Type B pancreatic cell (in vitro differentiated cells): ENCODE measurements at regions not wholly inside any gene's neighbourhood (a gene's known extent, or its start where the extent isn't known, plus 50 kb on each side); places are given as distances from the start of the nearest gene placed in this dataset.

ENCODE experiments used
- DNase-seq: peaks from one replicate; pipeline ENCODE4 v3.0.0; 2021; ENCODE audit warnings: mixed read lengths; ENCODE audit not compliant: unreplicated experiment; ENCODE audit errors: extremely low spot score
- H3K27ac Mint-ChIP-seq: 2 replicates; pipeline ENCODE4 v1.8.0; 2021; ENCODE audit warnings: mild to moderate bottlenecking, mixed read lengths
- H3K27me3 Mint-ChIP-seq: 2 replicates; pipeline ENCODE4 v1.8.0; 2021; ENCODE audit warnings: mixed read lengths
- H3K36me3 Mint-ChIP-seq: 2 replicates; pipeline ENCODE4 v1.8.0; 2021; ENCODE audit warnings: mixed read lengths
- H3K4me1 Mint-ChIP-seq: one replicate; pipeline ENCODE4 v1.8.0; 2021; ENCODE audit warnings: mixed read lengths; ENCODE audit not compliant: unreplicated experiment
- H3K4me3 Mint-ChIP-seq: 2 replicates; pipeline ENCODE4 v1.8.0; 2021; ENCODE audit warnings: mild to moderate bottlenecking, mixed read lengths
- H3K9me3 Mint-ChIP-seq: 2 replicates; pipeline ENCODE4 v1.8.0; 2021; ENCODE audit warnings: mixed read lengths
- CTCF ChIP-seq: fragments of 200-600 bp; sonication (generic); conservative IDR thresholded peaks from 2 replicates; pipeline ENCODE4 v1.5.0; 2021; ENCODE audit warnings: antibody characterized with exemption, mild to moderate bottlenecking

DNA sequence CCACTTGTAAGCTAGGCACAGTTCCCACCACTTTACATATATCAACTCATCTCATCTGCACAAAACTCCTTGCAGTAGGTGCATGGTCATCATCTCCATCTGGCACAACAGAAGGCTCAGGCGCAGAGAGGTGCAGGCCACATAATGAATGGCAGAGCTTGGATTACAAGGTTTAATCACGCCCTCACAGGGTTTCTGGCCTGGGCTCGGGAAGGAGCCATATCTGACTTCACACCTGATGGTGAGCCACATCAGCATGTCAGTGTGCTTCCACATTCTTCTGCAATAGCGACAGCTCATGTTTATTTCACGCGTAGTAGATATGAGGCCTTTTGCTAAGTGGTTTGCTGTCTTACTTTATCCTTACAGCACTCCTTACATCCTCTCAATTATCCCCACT, 650.2 kb downstream of the INHBA start:
- no peak overlapping the region for H3K27ac Mint-ChIP-seq
- no peak for DNase-seq
- TF ChIP-seq CTCF = no peak
- H3K4me3 Mint-ChIP-seq = no peak overlapping the region
- H3K36me3 Mint-ChIP-seq = no peaks in the 10 kb centered on the region
- no peaks in the 10 kb centered on the region for H3K27me3 Mint-ChIP-seq
- H3K9me3 Mint-ChIP-seq = peaks cover 3% of the 10 kb centered on the region
- H3K4me1 Mint-ChIP-seq = peaks cover 19% of the 10 kb centered on the region

DNA sequence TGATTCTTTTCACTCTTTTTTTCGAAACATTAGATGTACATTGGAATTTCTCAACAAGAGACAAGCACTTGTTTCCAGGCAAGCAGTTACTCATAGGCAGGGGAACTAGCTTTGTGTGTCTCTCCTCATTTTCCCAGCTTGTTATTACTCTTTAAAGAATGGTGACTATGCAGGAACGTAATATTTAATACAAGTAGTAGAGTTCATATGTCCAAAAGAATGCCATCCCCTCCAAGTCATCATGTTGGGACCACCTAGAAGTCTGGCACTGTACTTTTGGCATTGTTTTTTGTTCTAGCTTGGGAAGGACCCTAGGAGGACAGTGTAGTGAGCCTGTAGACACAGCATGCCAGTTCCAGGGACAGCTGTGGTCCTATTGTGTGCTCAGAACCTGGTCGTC, 650.7 kb downstream of the INHBA start:
- H3K4me3 Mint-ChIP-seq = no peak overlapping the region

DNA sequence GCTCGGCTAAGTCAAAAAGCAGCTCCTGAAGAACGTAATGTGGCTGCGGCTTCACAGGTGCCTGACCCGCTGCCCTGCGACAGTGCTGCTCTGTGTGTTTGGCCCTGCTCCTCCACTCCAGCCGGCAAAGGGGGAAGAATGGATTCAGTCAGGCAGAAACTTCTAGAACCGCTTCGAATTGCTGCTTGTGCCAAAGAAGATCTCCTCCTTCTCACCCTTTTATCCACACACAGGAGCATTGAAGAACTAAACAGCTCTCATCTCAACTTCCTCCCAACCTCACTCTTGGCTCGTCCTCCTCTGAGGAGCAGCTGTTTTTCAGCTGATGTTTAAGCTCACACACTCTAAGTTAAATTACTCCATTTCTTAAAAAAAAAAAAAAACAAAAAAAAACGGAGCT, 651.4 kb downstream of the INHBA start:
- H3K36me3 Mint-ChIP-seq = no peaks in the 10 kb centered on the region
- no peak for TF ChIP-seq CTCF
- H3K4me1 Mint-ChIP-seq = peaks cover 30% of the 10 kb centered on the region
- H3K27ac Mint-ChIP-seq = no peak overlapping the region
- no peaks in the 10 kb centered on the region for H3K9me3 Mint-ChIP-seq
- no peaks in the 10 kb centered on the region for H3K27me3 Mint-ChIP-seq
- H3K4me3 Mint-ChIP-seq = no peak overlapping the region
- no peak for DNase-seq

More for the DNA sequence above, 650.7 kb downstream of the INHBA start:
- Mint-ChIP-seq H3K4me1 (peaks cover 25% of the 10 kb centered on the region), H3K36me3 (no peaks in the 10 kb centered on the region), H3K27ac (no peak overlapping the region), H3K9me3 (no peaks in the 10 kb centered on the region), H3K27me3 (no peaks in the 10 kb centered on the region)
- no peak for DNase-seq
- TF ChIP-seq CTCF = no peak

DNA sequence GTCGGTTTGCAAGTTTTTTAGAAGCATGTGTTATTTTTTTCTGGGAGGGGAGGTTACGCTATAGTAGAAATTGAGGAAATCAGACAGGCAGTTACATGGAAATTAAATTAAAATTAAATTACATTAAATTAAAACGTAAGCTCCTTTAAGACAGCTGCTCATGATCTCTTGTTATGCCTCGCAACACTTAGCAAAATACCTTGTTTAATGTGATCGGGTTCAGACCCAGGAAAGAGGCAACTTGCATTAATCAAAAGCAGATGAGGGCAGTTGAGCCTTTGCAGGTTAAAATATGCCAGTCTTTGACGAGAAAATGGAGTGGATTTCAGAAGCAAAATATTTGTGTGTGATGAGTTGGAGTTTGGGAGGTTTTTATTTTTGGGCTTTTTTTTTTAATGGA, 651.8 kb downstream of the INHBA start:
- no peaks in the 10 kb centered on the region for H3K27me3 Mint-ChIP-seq
- peaks cover 33% of the 10 kb centered on the region for H3K4me1 Mint-ChIP-seq
- no peak for DNase-seq
- no peak overlapping the region for H3K27ac Mint-ChIP-seq
- H3K9me3 Mint-ChIP-seq = no peaks in the 10 kb centered on the region
- H3K4me3 Mint-ChIP-seq = no peak overlapping the region
- H3K36me3 Mint-ChIP-seq = no peaks in the 10 kb centered on the region
- TF ChIP-seq CTCF = no peak

DNA sequence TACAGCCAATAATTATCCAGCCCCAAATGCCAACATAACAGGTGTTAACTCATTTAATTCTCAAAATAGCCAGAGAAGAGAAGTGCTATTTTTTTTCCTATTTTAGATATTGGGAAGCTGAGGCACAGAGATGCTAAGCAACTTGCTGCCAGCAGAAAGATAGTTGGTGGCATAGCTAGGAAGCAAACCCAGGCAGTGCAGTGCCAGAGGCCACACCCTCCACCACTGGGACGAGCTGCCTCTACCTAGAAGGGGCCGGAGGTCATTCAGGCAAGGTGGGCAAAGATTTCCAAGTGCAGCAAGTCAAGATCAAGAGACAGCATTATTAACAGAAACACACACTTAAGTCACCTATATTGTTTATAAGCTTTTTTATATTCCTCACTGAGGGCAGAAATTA, 654.1 kb downstream of the INHBA start:
- no peaks in the 10 kb centered on the region for H3K36me3 Mint-ChIP-seq
- no peaks in the 10 kb centered on the region for H3K27me3 Mint-ChIP-seq
- H3K27ac Mint-ChIP-seq = no peak overlapping the region
- no peaks in the 10 kb centered on the region for H3K9me3 Mint-ChIP-seq
- H3K4me1 Mint-ChIP-seq = peaks cover 27% of the 10 kb centered on the region
- no peak overlapping the region for H3K4me3 Mint-ChIP-seq
- no peak for TF ChIP-seq CTCF
- DNase-seq = no peak

- no peak for TF ChIP-seq CTCF
- Mint-ChIP-seq H3K4me3 (no peak overlapping the region), H3K4me1 (peaks cover 27% of the 10 kb centered on the region), H3K27ac (no peak overlapping the region), H3K9me3 (peaks cover 5% of the 10 kb centered on the region), H3K27me3 (no peaks in the 10 kb centered on the region), H3K36me3 (no peaks in the 10 kb centered on the region)
- DNase-seq = no peak
Measured at GRCh38 chr7:41047789-41048191, 655.1 kb downstream of the INHBA start.
